ENCODE measurements at regions not wholly inside any gene's neighbourhood (a gene's known extent, or its start where the extent isn't known, plus 50 kb on each side); places are given as distances from the start of the nearest gene placed in this dataset.
"Not testable (repeated sequence)": the region's sequence is repeated elsewhere in the genome, so short reads cannot be mapped to it uniquely, and the experiment has no call there.

DNA sequence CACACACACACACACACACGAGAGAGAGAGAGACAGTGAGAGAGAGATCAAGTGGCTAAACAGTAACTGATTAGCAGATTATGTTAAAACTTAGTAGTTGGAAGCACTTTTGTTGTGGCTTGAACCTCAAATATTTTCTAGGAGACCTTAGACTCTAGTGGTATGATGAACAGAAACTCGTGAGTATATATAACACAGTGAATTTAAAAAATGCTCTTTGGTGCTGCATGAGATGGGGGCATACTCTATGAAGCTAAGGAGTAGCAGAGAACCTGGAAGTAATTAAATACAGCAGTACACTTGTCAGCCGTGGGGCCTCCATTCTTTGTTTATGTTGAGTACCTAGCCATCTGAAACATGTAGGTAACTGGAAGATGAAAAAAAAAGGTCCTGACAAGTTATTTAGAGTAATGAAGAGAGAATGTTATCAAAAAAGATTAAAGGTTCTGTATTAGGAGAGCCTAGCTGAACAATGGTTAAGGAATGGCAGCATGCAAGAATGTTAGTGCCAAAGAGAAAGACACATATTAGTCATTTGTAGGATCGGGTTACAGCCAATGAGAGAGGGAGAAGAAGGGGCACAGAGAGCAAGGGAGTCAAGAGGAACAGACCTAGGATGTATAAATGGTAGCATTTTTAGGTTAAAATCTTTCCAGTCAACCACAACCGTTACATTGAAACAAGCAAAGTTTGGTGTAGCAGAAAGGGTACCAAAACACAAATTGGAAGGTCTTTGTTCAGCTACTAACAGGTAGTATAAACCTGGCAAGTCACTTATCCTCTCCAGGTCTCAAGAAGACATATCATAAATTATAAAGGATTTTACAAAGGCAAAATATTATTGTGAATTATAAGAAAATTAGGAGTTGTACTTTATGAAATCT lies 316.7 kb upstream of the DIPK2B start:
- no peaks in the 10 kb centered on the region for H3K9me3 ChIP-seq (ENCODE audit: control insufficient read depth, insufficient read depth, low read depth, low read length)
- H3K27me3 ChIP-seq (ENCODE audit: control insufficient read depth, insufficient read depth, low read length): no peaks in the 10 kb centered on the region
- H3K9ac ChIP-seq (ENCODE audit: low read length): no peak overlapping the region
- no peak overlapping the region for H3K27ac ChIP-seq (ENCODE audit: low read depth, low read length)
- no peak overlapping the region for H3K4me3 ChIP-seq (ENCODE audit: low read depth, low read length)
- no peaks in the 10 kb centered on the region for H3K36me3 ChIP-seq (ENCODE audit: control insufficient read depth, insufficient read depth, low read length)
- H3K4me1 ChIP-seq (ENCODE audit: control insufficient read depth, insufficient read depth, low read length): no peaks in the 10 kb centered on the region

DNA sequence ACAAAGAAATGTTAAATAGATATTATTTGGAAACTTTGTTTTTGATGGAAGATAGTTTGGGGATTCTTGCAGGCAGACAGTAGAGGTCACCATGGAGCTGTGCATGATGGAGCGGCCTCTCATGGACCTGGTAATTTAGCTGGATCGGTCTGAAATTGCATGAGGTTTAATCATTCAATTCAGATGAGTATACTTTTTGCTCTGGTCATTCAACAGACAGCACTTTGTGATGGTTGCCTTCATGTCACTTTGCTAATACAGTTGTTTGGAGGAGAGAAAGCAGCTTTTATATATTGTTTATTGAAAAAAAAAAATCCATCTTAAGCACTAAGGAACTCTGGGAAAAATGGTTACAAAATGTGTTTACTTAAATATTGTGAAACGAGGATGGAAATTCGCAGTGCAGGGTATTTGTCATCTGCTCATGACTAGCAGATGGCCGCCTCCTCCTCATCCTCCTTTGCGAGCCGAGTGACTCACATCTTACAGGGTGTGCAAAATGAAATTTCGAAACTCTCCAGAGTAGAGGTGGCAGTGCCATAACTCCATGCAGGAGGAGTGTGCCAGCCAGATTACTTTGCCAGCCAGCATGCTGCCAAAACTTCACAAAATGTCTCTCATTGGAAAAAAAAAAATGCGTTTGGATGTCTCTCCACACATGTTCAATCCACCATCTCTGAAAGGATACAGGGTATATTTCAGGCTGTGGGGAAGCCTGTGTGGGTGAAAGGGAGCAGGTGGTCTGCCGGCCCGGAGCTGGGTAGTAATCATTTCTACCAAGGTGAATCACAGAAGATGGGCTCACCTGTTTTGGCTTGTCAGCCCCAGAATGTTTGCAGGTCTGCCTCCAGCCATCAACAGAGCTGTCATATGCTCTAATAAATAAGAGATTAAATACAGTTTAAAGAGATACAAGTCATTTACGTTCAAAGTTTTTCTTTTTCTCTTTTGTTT lies 314.9 kb upstream of the DIPK2B start:
- H3K36me3 ChIP-seq (ENCODE audit: control insufficient read depth, insufficient read depth, low read length): no peaks in the 10 kb centered on the region
- H3K9me3 ChIP-seq (ENCODE audit: control insufficient read depth, insufficient read depth, low read depth, low read length): no peaks in the 10 kb centered on the region
- H3K9ac ChIP-seq (ENCODE audit: low read length): no peak overlapping the region
- H3K27ac ChIP-seq (ENCODE audit: low read depth, low read length): no peak overlapping the region
- no peak overlapping the region for H3K4me3 ChIP-seq (ENCODE audit: low read depth, low read length)
- H3K27me3 ChIP-seq (ENCODE audit: control insufficient read depth, insufficient read depth, low read length): no peaks in the 10 kb centered on the region
- no peaks in the 10 kb centered on the region for H3K4me1 ChIP-seq (ENCODE audit: control insufficient read depth, insufficient read depth, low read length)

DNA sequence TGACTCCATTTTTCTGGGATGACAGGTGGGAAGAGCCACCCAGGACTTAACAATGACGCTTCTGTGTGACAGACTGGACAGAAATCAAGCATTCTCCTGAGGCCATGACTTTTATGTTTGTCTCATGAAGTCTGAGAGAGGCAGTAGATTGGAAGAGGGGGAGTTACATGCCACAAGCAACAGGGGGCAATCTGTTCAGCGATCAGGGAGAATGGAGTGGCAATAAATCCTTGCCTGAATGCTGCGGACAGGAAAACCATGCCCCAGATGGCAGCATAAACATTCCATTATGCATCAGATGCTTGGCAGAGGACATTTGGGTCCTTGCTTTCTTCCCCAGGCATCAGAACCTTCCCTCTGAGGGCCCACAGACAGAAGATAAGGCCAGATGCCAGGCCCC lies 312.4 kb upstream of the DIPK2B start:
- Histone ChIP-seq H3K27me3 (ENCODE audit: control insufficient read depth, insufficient read depth, low read length) (no peaks in the 10 kb centered on the region), H3K9ac (ENCODE audit: low read length) (no peak overlapping the region), H3K36me3 (ENCODE audit: control insufficient read depth, insufficient read depth, low read length) (no peaks in the 10 kb centered on the region), H3K4me1 (ENCODE audit: control insufficient read depth, insufficient read depth, low read length) (no peaks in the 10 kb centered on the region), H3K27ac (ENCODE audit: low read depth, low read length) (no peak overlapping the region), H3K9me3 (ENCODE audit: control insufficient read depth, insufficient read depth, low read depth, low read length) (0 out of 2 replicates have a peak, but pooled peaks cover 3% of the 10 kb centered on the region), H3K4me3 (ENCODE audit: low read depth, low read length) (no peak overlapping the region)

DNA sequence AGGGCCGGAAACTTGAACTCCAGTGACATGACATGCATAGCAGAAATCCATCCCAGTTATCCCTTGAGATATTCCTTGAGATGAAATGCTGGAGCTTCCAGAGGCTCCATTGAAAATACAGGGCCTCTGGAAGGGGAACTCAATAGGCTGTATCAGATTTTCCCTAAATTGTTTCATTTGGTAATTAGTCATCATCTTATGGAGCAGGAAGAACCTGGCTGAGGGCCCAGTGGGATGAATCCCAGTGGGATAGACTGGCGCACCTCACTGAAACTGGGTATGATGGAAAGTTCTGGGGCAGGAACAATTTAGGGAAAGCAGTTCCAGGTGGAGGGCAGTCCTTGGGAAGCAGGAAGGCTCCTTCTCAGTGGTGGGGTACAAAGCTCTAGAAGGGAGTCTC lies 307.8 kb upstream of the DIPK2B start:
- H3K36me3 ChIP-seq (ENCODE audit: control insufficient read depth, insufficient read depth, low read length): no peaks in the 10 kb centered on the region; the same call in 1 of the 2 replicates
- H3K9ac ChIP-seq (ENCODE audit: low read length): no peak overlapping the region
- H3K4me1 ChIP-seq (ENCODE audit: control insufficient read depth, insufficient read depth, low read length): peaks cover 9% of the 10 kb centered on the region; the same call in 1 of the 2 replicates
- H3K9me3 ChIP-seq (ENCODE audit: control insufficient read depth, insufficient read depth, low read depth, low read length): peaks cover 34% of the 10 kb centered on the region
- no peak overlapping the region for H3K4me3 ChIP-seq (ENCODE audit: low read depth, low read length)
- no peak overlapping the region for H3K27ac ChIP-seq (ENCODE audit: low read depth, low read length)
- no peaks in the 10 kb centered on the region for H3K27me3 ChIP-seq (ENCODE audit: control insufficient read depth, insufficient read depth, low read length)

DNA sequence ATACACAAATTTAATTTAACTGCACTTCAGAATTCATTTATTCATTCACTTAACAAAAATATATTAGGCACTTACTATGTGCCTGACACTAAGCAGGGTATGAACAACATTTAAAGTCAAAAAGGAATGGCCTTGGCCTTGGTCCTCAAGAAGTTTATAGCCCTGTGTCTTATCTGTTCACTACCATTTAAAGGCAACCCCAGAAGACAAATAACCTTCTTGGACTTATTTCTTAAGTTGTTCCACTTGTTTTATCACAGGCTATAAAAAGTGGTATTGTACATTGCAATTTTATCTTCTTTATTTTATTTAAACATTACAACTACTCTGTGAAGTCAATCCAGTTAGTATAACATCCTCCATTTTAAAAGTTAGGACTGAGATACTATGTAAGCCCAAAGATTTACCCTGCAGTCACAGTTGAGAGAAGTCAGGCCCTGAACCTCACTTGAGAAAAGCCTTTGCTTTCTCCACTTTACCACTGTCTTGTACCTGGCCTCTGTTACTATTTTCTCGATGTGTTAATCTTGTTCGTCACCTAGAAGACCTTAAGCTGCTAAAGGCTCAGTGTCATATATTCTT lies 305.6 kb upstream of the DIPK2B start:
- H3K27ac ChIP-seq (ENCODE audit: low read depth, low read length): peak overlapping the region; percentile 58; the same call in 1 of the 2 replicates
- no peak overlapping the region for H3K9ac ChIP-seq (ENCODE audit: low read length)
- no peaks in the 10 kb centered on the region; the same call in 1 of the 2 replicates for H3K36me3 ChIP-seq (ENCODE audit: control insufficient read depth, insufficient read depth, low read length)
- H3K4me3 ChIP-seq (ENCODE audit: low read depth, low read length): no peak overlapping the region; the same call in 1 of the 2 replicates
- H3K4me1 ChIP-seq (ENCODE audit: control insufficient read depth, insufficient read depth, low read length): peaks cover 9% of the 10 kb centered on the region; the same call in 1 of the 2 replicates
- H3K9me3 ChIP-seq (ENCODE audit: control insufficient read depth, insufficient read depth, low read depth, low read length): peaks cover 50% of the 10 kb centered on the region
- no peaks in the 10 kb centered on the region for H3K27me3 ChIP-seq (ENCODE audit: control insufficient read depth, insufficient read depth, low read length)

DNA sequence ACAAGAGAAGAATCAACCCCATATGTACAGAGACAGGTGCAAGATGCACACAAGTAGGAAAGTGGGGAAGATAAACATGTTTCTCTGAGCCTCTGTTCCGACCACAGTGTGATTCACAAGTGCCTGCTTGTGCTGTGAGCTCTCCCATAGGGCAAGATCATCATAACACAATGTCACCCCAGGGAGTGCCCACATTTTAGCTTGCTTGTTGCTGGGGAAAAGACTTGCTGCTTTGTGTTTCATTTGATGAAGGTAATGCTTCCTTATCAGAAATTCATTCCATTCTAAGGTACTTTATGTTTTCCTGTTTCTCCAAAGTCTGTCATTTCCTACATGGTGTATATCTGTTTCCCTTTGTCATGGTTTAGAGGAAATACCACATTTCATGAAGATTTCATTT lies 304.5 kb upstream of the DIPK2B start:
- Histone ChIP-seq H3K4me3 (ENCODE audit: low read depth, low read length) (no peak overlapping the region), H3K36me3 (ENCODE audit: control insufficient read depth, insufficient read depth, low read length) (no peaks in the 10 kb centered on the region; the same call in 1 of the 2 replicates), H3K9ac (ENCODE audit: low read length) (no peak overlapping the region), H3K27me3 (ENCODE audit: control insufficient read depth, insufficient read depth, low read length) (no peaks in the 10 kb centered on the region), H3K4me1 (ENCODE audit: control insufficient read depth, insufficient read depth, low read length) (peaks cover 9% of the 10 kb centered on the region; the same call in 1 of the 2 replicates), H3K27ac (ENCODE audit: low read depth, low read length) (no peak overlapping the region), H3K9me3 (ENCODE audit: control insufficient read depth, insufficient read depth, low read depth, low read length) (peaks cover 56% of the 10 kb centered on the region)

DNA sequence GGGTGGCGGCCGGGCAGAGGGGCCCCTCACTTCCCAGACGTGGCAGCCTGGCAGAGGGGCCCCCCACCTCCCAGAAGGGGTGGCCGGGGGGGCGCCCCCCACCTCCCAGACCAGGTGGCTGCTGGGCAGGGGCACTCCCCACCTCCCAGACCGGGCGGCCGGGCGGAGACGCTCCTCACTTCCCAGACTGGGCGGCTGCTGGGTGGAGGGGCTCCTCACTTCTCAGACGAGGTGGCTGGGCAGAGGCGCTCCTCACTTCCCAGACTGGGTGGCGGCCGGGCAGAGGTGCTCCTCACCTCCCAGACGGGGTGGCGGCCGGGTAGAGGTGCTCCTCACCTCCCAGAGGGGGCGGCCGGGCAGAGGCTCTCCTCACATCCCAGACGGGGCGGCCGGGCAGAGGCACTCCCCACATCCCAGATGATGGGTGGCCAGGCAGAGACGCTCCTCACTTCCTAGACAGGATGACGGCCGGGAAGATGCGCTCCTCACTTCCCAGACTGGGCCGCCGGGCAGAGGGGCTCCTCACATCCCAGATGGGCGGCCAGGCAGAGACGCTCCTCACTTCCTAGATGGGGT lies 303.2 kb upstream of the DIPK2B start:
- H3K27me3 ChIP-seq (ENCODE audit: control insufficient read depth, insufficient read depth, low read length); H3K27ac ChIP-seq (ENCODE audit: low read depth, low read length); H3K4me1 ChIP-seq (ENCODE audit: control insufficient read depth, insufficient read depth, low read length); H3K9ac ChIP-seq (ENCODE audit: low read length); H3K4me3 ChIP-seq (ENCODE audit: low read depth, low read length); H3K36me3 ChIP-seq (ENCODE audit: control insufficient read depth, insufficient read depth, low read length): not testable (repeated sequence)
- peaks cover 63% of the 10 kb centered on the region for H3K9me3 ChIP-seq (ENCODE audit: control insufficient read depth, insufficient read depth, low read depth, low read length)

DNA sequence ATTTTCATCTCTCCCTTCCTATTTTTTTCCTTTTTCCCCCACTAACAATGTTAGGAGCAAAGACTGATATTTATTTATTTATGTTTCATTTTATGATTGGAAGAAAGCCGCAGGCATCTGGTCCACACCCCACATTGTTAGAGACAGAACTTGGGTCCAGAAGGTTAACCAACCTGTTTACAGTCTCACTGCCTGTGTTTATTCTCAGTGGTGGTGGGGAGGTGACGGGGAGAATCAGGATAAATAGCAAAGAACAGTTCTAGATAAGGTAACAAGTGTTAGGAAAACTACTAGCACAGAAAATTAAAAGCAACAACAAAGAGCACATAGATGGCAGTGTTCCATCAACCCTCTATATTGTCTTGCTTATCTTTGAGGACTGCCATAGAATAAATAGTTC lies 301.7 kb upstream of the DIPK2B start:
- H3K9ac ChIP-seq (ENCODE audit: low read length): no peak overlapping the region
- H3K9me3 ChIP-seq (ENCODE audit: control insufficient read depth, insufficient read depth, low read depth, low read length): peaks cover 65% of the 10 kb centered on the region
- H3K27ac ChIP-seq (ENCODE audit: low read depth, low read length): no peak overlapping the region
- H3K36me3 ChIP-seq (ENCODE audit: control insufficient read depth, insufficient read depth, low read length): no peaks in the 10 kb centered on the region; the same call in 1 of the 2 replicates
- no peaks in the 10 kb centered on the region for H3K27me3 ChIP-seq (ENCODE audit: control insufficient read depth, insufficient read depth, low read length)
- peaks cover 9% of the 10 kb centered on the region; the same call in 1 of the 2 replicates for H3K4me1 ChIP-seq (ENCODE audit: control insufficient read depth, insufficient read depth, low read length)
- H3K4me3 ChIP-seq (ENCODE audit: low read depth, low read length): no peak overlapping the region

DNA sequence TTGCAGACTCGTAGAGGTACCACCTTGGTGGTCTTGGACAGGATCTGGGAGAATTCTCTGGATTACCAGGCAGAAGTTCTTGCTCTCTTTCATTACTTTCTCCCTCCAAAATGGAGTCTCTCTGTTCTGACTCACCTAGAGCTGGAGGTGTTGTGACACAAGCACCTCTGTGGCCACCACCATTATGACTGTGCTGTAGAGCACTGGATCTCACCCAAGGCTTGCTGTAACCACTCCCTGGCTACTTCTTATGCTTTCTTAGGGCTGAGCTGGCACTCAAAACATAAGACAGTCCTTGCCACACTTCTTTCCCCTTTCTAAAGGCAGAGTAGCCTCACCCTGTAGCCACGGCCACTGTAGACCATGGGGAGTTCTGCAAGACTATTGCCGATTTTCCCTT lies 296.6 kb upstream of the DIPK2B start:
- no peaks in the 10 kb centered on the region for H3K4me1 ChIP-seq (ENCODE audit: control insufficient read depth, insufficient read depth, low read length)
- H3K27ac ChIP-seq (ENCODE audit: low read depth, low read length): no peak overlapping the region
- H3K36me3 ChIP-seq (ENCODE audit: control insufficient read depth, insufficient read depth, low read length): no peaks in the 10 kb centered on the region
- H3K9ac ChIP-seq (ENCODE audit: low read length): no peak overlapping the region
- no peak overlapping the region for H3K4me3 ChIP-seq (ENCODE audit: low read depth, low read length)
- H3K9me3 ChIP-seq (ENCODE audit: control insufficient read depth, insufficient read depth, low read depth, low read length): peaks cover 52% of the 10 kb centered on the region
- H3K27me3 ChIP-seq (ENCODE audit: control insufficient read depth, insufficient read depth, low read length): no peaks in the 10 kb centered on the region

DNA sequence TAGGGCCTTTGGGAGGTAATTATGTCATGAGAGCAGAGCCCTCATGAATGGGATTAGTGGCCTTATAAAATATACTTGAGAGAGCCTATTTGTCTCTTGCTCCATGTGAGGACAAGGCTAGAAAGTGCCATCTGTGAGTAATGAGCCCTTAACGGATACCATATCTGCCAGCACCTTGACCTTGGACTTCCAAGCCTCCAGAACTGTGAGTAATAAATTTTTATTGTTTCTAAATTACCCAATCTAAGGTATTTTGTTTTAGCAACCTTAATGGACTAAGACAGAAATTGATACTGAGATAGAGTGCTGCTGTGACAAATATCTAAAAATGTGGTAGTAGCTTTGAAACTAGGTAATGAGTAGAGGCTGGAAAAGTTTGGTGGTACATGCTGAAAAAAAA lies 285.0 kb upstream of the DIPK2B start:
- no peaks in the 10 kb centered on the region for H3K36me3 ChIP-seq (ENCODE audit: control insufficient read depth, insufficient read depth, low read length)
- no peak overlapping the region for H3K9ac ChIP-seq (ENCODE audit: low read length)
- no peaks in the 10 kb centered on the region for H3K4me1 ChIP-seq (ENCODE audit: control insufficient read depth, insufficient read depth, low read length)
- no peak overlapping the region for H3K4me3 ChIP-seq (ENCODE audit: low read depth, low read length)
- H3K9me3 ChIP-seq (ENCODE audit: control insufficient read depth, insufficient read depth, low read depth, low read length): peaks cover 15% of the 10 kb centered on the region
- no peaks in the 10 kb centered on the region for H3K27me3 ChIP-seq (ENCODE audit: control insufficient read depth, insufficient read depth, low read length)
- no peak overlapping the region for H3K27ac ChIP-seq (ENCODE audit: low read depth, low read length)

Measured in HUES6 (cell line).